GM21723 (cell line): ENCODE measurements at regions not wholly inside any gene's neighbourhood (a gene's known extent, or its start where the extent isn't known, plus 50 kb on each side); places are given as distances from the start of the nearest gene placed in this dataset.

Source experiments
- ATAC-seq: cut with Tn5 transposase; IDR thresholded peaks from one replicate; pipeline ENCODE4 v1.9.1; 2021; ENCODE audit warnings: mild to moderate bottlenecking, moderate library complexity; ENCODE audit not compliant: unreplicated experiment

DNA sequence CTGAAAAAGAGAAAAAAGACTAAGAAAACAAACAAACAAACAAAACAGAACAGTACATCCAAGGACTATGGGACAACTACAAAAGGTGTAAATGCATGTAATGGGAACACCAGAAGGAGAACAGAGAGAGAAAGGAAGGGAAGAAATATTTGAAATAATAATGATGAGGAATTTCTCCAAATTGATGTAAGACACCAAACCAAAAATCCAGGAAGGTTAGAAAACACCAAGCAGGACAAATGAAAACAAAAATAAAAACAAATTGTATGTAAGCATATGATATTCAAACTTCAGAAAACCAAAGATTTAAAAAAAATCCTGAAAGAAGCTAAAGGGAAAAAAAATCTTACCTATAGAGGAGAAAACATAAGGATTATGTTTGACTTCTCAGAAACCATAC, 125.9 kb upstream of the ACTBL2 start:
- ATAC-seq = no peak

GRCh38 chr5:57601996-57602395, 119.4 kb upstream of the ACTBL2 start:
- no peak for ATAC-seq

GRCh38 chr5:57600321-57600720, 117.7 kb upstream of the ACTBL2 start:
- ATAC-seq = no peak

- no peak for ATAC-seq
Measured at GRCh38 chr5:57598756-57599155, 116.1 kb upstream of the ACTBL2 start.

DNA sequence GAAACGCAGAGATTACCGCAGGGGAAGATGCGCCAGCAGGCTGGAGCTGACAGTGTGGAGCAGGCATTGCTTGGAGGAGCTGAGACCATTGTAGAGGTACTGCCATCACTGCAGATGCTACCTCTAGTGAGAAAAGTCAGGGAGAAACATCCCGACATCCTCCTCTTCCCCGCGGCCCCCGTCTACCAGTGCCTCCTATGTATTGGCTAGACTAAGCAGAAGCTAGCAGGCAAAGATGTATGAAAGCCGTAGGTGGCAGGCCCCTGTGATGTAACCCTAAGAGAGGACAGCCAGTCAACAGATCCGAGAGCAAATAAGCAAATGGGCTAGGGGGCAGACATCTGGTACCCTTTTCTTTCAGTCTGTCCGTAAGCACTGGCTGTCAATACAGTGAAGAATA, 115.5 kb upstream of the ACTBL2 start:
- ATAC-seq = no peak

- ATAC-seq = no peak
Measured at GRCh38 chr5:57595523-57595991, 112.9 kb upstream of the ACTBL2 start.

DNA sequence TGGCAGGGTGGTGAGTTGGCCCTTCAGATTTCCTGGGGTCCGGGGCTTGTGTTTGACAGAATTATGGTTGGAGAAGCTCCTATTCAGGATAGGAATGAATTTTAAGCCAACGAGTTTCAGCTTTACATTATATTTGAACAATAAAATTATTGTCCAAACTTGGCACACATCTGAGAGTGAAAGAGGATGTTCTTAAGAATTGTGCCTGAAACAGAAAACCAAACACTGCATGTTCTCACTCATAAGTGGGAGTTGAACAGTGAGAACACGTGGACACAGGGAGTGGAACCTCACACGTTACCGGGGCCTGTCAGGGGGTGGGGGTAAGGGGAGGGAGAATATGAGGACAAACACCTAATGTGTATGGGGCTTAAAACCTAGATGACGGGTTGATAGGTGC, 111.8 kb upstream of the ACTBL2 start:
- ATAC-seq = no peak

- ATAC-seq = no peak
Measured at GRCh38 chr5:57592236-57592635, 109.6 kb upstream of the ACTBL2 start.

- ATAC-seq = no peak
Measured at GRCh38 chr5:57586649-57587048, 104.0 kb upstream of the ACTBL2 start.

DNA sequence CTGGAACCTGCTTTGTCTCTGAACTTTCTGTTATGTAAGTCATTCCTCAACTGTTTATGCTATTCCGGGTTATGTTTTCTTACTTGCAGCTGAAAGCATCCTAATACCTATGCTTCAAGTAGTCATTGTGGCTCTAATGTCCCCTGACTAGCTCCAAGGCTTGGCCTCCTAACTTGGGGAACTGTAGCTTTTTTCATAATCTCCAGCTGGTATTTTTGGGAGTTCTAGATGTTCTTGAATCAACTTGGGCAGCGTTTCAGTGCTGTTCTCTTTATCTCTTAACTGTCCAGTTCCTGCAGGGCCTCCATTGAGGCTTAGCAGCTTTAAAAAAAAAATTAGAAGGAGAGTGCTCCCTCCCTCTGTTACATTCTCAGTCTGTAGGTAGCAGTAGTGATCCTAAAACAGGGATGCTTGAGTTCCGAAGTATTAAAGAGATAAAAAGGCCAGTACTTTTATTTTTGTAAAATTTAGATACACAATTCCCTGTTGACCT, 100.0 kb upstream of the ACTBL2 start:
- no peak for ATAC-seq

GRCh38 chr5:57581772-57582171, 99.2 kb upstream of the ACTBL2 start:
- ATAC-seq = no peak

DNA sequence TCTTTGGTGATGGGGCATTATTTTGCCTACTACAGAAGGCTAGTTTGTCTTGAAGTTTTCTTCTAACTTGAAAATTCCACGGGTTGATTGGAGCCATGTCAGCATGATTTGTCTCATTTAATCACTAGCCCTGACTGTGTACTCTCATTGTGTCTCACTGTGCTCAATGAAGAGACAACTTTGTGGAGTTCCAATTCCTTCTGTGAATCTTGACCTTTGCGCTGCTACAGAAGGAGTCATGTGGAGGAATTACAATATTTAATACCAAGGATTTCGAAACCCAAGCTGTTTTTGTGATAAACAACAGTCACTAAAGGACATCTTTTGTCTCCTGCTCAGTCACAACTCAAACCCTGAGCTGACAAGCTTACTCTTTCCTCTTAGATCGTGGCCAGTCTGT, 98.6 kb upstream of the ACTBL2 start:
- no peak for ATAC-seq

GRCh38 chr5:57577432-57578175, 95.0 kb upstream of the ACTBL2 start:
- no peak for ATAC-seq

GRCh38 chr5:57576317-57576716, 93.7 kb upstream of the ACTBL2 start:
- no peak for ATAC-seq

DNA sequence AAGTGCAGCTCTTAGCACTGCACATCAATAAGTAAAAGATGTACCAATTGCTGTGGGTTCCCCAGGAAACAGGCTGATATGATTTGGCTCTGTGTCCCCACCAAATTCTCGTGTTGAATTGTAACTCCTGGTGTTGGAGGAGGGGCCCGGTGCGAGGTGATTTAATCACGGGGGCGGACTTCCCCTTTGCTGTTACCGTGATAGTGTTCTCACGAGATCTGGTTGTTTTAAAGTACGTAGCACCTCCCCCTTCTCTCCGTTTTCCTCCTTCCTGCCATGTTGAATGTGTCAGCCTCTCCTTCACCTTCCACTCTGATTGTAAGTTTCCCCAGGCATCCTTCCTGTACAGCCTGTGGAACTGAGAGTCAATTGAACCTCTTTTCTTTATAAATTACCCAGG, 93.2 kb upstream of the ACTBL2 start:
- ATAC-seq = no peak

DNA sequence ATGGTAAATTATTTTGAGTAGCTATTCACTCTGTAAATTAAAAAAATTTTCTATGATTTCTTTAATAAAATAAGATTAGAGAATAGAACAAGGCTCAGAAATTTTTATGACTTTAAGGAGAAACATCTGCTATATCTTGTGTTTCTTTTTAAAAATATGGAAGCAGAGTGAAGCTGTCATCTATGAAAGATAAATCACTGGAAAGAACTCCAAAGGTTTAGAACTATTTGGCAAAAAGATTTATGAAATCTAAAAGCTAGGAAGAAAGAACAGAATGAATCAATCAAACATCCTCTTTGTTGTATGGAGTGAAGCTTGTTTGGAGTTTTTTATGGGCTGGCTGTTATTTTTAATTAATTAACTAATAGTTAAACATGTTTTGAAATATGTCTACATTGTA, 89.8 kb upstream of the ACTBL2 start:
- ATAC-seq = no peak

DNA sequence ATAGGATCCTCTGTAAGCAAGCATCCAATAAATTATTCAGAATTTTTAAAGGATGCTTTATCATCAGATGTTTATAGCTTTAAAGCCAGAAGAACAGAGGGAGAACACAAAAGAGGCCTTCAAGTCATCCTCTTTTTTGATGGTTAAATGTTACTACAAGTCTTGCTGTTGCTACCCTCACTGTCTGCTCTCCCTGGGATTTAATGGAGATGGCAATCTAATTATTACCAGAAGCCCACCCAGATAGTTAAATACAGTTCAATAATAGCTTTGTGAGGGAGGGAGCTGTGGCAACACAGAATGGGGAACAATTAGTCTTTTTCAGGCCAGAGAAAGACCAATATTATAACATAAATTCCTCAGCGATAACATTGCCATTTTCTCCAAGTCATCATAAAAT, 87.0 kb upstream of the ACTBL2 start:
- no peak for ATAC-seq

DNA sequence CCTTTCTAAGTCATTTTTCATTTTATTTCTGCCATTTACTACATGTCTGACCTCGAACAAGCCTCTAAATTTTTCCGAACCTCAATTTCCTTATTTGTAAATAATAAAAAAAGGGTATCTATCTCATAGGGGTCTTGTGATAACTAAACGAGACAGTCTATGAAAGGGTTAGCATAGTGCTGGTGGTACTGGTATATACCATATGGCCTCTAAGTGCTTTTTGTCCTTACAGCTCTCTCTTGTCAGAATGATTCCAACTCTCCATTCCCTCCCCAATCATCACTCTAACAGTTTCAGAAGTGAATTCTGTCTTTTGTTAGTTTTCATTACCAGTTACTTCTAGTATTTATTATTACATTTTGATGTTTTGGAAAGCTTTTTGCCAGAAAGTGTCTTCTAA, 85.5 kb upstream of the ACTBL2 start:
- no peak for ATAC-seq

GRCh38 chr5:57566914-57567313, 84.3 kb upstream of the ACTBL2 start:
- ATAC-seq = no peak

DNA sequence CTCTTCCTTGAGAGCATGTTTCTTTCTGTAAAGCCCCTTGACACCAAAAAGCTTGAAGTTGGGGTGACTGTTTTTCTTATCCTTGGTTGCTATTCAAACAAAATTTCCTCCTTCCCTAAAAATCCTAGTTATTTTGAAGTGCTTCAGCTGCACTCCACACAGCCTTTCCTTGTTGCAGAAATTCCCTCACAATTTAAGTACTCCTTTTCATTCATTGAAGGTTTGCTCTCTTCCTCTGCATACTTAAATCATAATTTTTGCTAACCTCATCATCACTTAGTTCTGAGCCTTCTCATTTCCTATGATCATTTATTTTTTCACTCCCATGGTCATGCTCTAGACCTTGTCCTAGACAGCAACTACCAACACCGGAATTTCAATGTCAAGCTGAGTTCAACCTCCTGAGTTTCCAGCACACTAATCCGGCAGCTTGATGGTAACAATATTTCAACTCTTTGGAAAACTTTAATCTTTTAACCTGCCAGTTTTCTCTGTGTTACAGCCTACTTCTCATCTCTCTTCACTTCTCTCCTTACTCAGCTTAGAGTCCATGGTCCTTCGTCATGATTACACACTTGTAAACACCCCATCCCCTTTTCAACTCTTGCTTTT, 78.7 kb upstream of the ACTBL2 start:
- no peak for ATAC-seq

DNA sequence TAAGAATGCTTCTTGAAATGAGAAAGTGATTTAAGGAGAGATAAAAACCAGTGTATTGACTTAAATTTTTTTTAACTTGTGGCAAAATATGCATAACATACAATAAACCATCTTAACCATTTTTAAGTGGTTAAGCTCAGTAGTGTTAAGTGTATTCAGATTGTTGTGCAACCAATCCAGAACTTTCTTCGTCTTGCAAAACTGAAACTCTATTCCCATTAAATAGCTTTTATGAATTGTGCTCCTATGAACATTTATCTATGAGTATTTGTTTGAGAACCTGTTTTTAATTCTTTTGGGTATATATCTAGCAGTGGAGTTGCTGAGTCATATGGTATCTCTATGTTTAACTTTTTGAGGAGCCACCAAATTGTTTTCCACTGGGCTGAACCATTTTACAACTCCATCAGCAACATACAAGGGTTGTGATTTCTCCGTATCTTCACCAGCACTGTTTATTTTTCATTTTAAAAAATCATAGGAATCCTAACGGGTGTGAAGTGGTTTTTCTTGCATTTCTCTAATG, 76.6 kb upstream of the ACTBL2 start:
- no peak for ATAC-seq

GRCh38 chr5:57552033-57552432, 69.4 kb upstream of the ACTBL2 start:
- ATAC-seq = no peak
